ENCODE measurements at regions not wholly inside any gene's neighbourhood (a gene's known extent, or its start where the extent isn't known, plus 50 kb on each side); places are given as distances from the start of the nearest gene placed in this dataset.

DNA sequence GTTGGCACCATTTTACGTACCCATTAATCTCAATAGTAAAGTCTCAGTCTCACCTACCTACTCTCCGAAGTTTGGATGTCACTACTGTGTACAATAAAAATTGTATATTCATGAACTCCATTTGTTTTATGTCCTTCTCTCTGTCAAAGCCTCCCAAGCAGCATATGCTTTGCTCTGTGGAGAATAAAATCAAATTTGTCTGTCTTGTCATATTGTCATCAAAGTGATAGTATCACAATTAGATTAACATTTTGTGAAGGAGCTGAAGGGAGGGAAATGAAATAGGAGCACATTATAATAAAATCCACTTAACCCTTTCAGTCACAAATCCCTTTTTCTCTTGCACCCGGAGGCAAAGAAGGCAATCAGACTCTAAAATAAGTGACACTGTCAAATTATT, 177.1 kb upstream of the RRP15 start:
- no peaks in the 10 kb centered on the region for H3K4me1 ChIP-seq (ENCODE audit: insufficient read depth, low read length, poor library complexity, severe bottlenecking)
- no TSS peak for BruUV-seq (replicated peaks)
- CTCF ChIA-PET (ENCODE audit: unreplicated experiment), result no interaction called here
- H3K4me3 ChIP-seq (ENCODE audit: low read depth, low read length, poor library complexity, severe bottlenecking), result no peak overlapping the region
- H3K9me3 ChIP-seq (ENCODE audit: low read length), result no peaks in the 10 kb centered on the region
- POLR2A ChIA-PET, result interaction anchor here (1.0 kb wide), 1 partner anchor 409 kb away, joined by 5 read pairs; no protein-coding TSS in a partner anchor
- no peak overlapping the region for H2AFZ ChIP-seq (ENCODE audit: low read length)
- TF ChIP-seq EZH2phosphoT487 (IDR thresholded peaks at IDR 0.05; ENCODE audit: borderline replicate concordance, low read depth, low read length), result no peak
- TF ChIP-seq, protein P1, sequence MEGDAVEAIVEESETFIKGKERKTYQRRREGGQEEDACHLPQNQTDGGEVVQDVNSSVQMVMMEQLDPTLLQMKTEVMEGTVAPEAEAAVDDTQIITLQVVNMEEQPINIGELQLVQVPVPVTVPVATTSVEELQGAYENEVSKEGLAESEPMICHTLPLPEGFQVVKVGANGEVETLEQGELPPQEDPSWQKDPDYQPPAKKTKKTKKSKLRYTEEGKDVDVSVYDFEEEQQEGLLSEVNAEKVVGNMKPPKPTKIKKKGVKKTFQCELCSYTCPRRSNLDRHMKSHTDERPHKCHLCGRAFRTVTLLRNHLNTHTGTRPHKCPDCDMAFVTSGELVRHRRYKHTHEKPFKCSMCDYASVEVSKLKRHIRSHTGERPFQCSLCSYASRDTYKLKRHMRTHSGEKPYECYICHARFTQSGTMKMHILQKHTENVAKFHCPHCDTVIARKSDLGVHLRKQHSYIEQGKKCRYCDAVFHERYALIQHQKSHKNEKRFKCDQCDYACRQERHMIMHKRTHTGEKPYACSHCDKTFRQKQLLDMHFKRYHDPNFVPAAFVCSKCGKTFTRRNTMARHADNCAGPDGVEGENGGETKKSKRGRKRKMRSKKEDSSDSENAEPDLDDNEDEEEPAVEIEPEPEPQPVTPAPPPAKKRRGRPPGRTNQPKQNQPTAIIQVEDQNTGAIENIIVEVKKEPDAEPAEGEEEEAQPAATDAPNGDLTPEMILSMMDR (conservative IDR thresholded peaks at IDR 0.05; ENCODE audit: low read length), result no peak
- DNase-seq (ENCODE audit: low spot score), result no peak
- intact Hi-C loops (cut with micrococcal nuclease; ENCODE audit: unreplicated experiment), result no loop called here
- no peaks in the 10 kb centered on the region for H3K36me3 ChIP-seq (ENCODE audit: insufficient read depth, low read length)
- H3K27ac ChIP-seq (ENCODE audit: low read depth, low read length, poor library complexity, severe bottlenecking), result no peak overlapping the region
- H4K20me1 ChIP-seq (ENCODE audit: insufficient read depth, low read length), result no peaks in the 10 kb centered on the region
- no peak overlapping the region for H3K4me2 ChIP-seq (ENCODE audit: low read length)
- no peaks in the 10 kb centered on the region for H3K79me2 ChIP-seq (ENCODE audit: insufficient read depth, low read depth, low read length)
- no peaks in the 10 kb centered on the region for H3K9me2 ChIP-seq (ENCODE audit: insufficient read depth, low read length)

DNA sequence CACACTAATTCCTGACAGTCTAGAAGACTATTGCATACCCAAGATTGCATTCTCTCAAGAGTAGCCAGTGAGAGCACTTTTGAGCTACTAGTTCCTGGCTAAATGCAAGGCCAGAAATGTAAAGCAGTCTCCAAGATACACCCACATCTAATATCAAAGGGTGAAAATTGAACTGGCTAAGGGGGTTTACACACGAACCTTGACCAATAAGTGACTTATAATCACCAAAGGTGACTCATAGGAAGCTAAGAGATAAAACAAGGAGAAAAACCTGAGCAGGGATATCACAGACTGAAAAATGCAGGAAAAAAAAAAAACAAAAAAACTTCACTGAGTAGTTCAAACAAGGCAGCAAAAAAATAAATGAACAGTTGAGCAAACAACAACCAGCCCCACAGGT, 172.2 kb upstream of the RRP15 start:
- Histone ChIP-seq H3K36me3 (ENCODE audit: insufficient read depth, low read length) (no peaks in the 10 kb centered on the region), H3K4me1 (ENCODE audit: insufficient read depth, low read length, poor library complexity, severe bottlenecking) (no peaks in the 10 kb centered on the region), H3K4me2 (ENCODE audit: low read length) (no peak overlapping the region), H3K9me3 (ENCODE audit: low read length) (no peaks in the 10 kb centered on the region), H3K4me3 (ENCODE audit: low read depth, low read length, poor library complexity, severe bottlenecking) (no peak overlapping the region), H4K20me1 (ENCODE audit: insufficient read depth, low read length) (no peaks in the 10 kb centered on the region), H3K9me2 (ENCODE audit: insufficient read depth, low read length) (no peaks in the 10 kb centered on the region), H3K27ac (ENCODE audit: low read depth, low read length, poor library complexity, severe bottlenecking) (no peak overlapping the region), H3K79me2 (ENCODE audit: insufficient read depth, low read depth, low read length) (no peaks in the 10 kb centered on the region), H2AFZ (ENCODE audit: low read length) (no peak overlapping the region)
- BruUV-seq (replicated peaks), result no TSS peak
- intact Hi-C loops (cut with micrococcal nuclease; ENCODE audit: unreplicated experiment), result no loop called here
- POLR2A ChIA-PET, result interaction anchor here (1.0 kb wide), 1 partner anchor 8 kb away, joined by 3 read pairs; no protein-coding TSS in a partner anchor
- DNase-seq (ENCODE audit: low spot score), result no peak
- CTCF ChIA-PET (ENCODE audit: unreplicated experiment), result no interaction called here
- TF ChIP-seq, protein P1 (conservative IDR thresholded peaks at IDR 0.05; ENCODE audit: low read length), result no peak
- no peak for TF ChIP-seq EZH2phosphoT487 (IDR thresholded peaks at IDR 0.05; ENCODE audit: borderline replicate concordance, low read depth, low read length)

DNA sequence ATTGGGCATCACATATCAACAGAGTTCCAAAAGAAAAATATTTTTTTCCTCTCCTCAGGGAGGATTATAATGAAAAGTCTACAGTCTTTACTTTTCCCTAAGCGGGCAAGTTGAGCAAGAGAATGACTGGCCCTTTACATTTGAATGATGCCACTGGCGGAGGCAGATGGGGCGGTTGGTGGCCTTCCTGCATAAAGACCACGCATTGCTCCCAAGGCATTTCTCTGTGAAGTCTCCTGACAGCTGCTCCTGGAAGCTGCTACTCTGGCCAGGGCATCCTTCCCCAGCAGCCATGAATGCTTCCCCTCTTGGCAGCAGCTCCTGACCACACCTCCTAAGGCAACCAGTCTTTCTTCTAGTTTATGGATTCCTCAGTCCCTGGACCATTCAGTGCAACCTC, 161.1 kb upstream of the RRP15 start:
- ChIA-PET POLR2A (no interaction called here), CTCF (ENCODE audit: unreplicated experiment) (no interaction called here)
- Histone ChIP-seq H3K4me1 (ENCODE audit: insufficient read depth, low read length, poor library complexity, severe bottlenecking) (no peaks in the 10 kb centered on the region), H3K4me2 (ENCODE audit: low read length) (no peak overlapping the region), H2AFZ (ENCODE audit: low read length) (no peak overlapping the region), H3K27ac (ENCODE audit: low read depth, low read length, poor library complexity, severe bottlenecking) (no peak overlapping the region), H3K9me3 (ENCODE audit: low read length) (no peaks in the 10 kb centered on the region), H3K4me3 (ENCODE audit: low read depth, low read length, poor library complexity, severe bottlenecking) (no peak overlapping the region), H3K36me3 (ENCODE audit: insufficient read depth, low read length) (no peaks in the 10 kb centered on the region), H3K9me2 (ENCODE audit: insufficient read depth, low read length) (no peaks in the 10 kb centered on the region), H4K20me1 (ENCODE audit: insufficient read depth, low read length) (no peaks in the 10 kb centered on the region), H3K79me2 (ENCODE audit: insufficient read depth, low read depth, low read length) (no peaks in the 10 kb centered on the region)
- DNase-seq (ENCODE audit: low spot score), result no peak
- TF ChIP-seq, protein P1 (conservative IDR thresholded peaks at IDR 0.05; ENCODE audit: low read length), result no peak
- BruUV-seq (replicated peaks), result no TSS peak
- intact Hi-C loops (cut with micrococcal nuclease; ENCODE audit: unreplicated experiment), result no loop called here
